ENCODE measurements at regions not wholly inside any gene's neighbourhood (a gene's known extent, or its start where the extent isn't known, plus 50 kb on each side); places are given as distances from the start of the nearest gene placed in this dataset.
A peak's percentile ranks its signal among the peaks of the same experiment; 100 is the strongest.

GRCh38 chr11:121721961-121722360 lies 269.2 kb upstream of the SORL1-AS1 start:
- no peaks in the 10 kb centered on the region; the same call in 1 of the 2 replicates for H3K27me3 ChIP-seq (ENCODE audit: control insufficient read depth, insufficient read depth, low read length)
- peak overlapping the region; percentile 48; the same call in 1 of the 2 replicates for H3K4me3 ChIP-seq (ENCODE audit: low read depth, low read length)
- no peaks in the 10 kb centered on the region for H3K36me3 ChIP-seq (ENCODE audit: control insufficient read depth, insufficient read depth, low read length)
- no peak for DNase-seq (ENCODE audit: low read depth)
- ChIA-PET CTCF (interaction anchor here (0.6 kb wide), 1 partner anchor 13 kb away, joined by 3 read pairs; no protein-coding TSS in a partner anchor), POLR2A (no interaction called here)
- no peak for TF ChIP-seq CTCF (IDR thresholded peaks at IDR 0.05; ENCODE audit: insufficient read depth, low read depth, low read length)

- CTCF ChIA-PET = no interaction called here
- POLR2A ChIA-PET = no interaction called here
- no peak for TF ChIP-seq CTCF (IDR thresholded peaks at IDR 0.05; ENCODE audit: insufficient read depth, low read depth, low read length)
Measured at GRCh38 chr11:121721448-121721847, 268.7 kb upstream of the SORL1-AS1 start.

GRCh38 chr11:121717296-121717695 lies 264.5 kb upstream of the SORL1-AS1 start:
- no peak for DNase-seq (ENCODE audit: low read depth)

More at GRCh38 chr11:121721448-121721847, 268.7 kb upstream of the SORL1-AS1 start:
- no peak overlapping the region for H3K4me3 ChIP-seq (ENCODE audit: low read depth, low read length)
- H3K27me3 ChIP-seq (ENCODE audit: control insufficient read depth, insufficient read depth, low read length) = no peaks in the 10 kb centered on the region; the same call in 1 of the 2 replicates
- DNase-seq (ENCODE audit: low read depth) = no peak
- no peaks in the 10 kb centered on the region for H3K36me3 ChIP-seq (ENCODE audit: control insufficient read depth, insufficient read depth, low read length)

GRCh38 chr11:121716060-121716459 lies 263.3 kb upstream of the SORL1-AS1 start:
- CTCF ChIA-PET = interaction anchor here (1.2 kb wide), 1 partner anchor 9 kb away, joined by 3 read pairs; no protein-coding TSS in a partner anchor
- no peak for DNase-seq (ENCODE audit: low read depth)

More at GRCh38 chr11:121717296-121717695, 264.5 kb upstream of the SORL1-AS1 start:
- Histone ChIP-seq H3K4me3 (ENCODE audit: low read depth, low read length) (no peak overlapping the region), H3K36me3 (ENCODE audit: control insufficient read depth, insufficient read depth, low read length) (no peaks in the 10 kb centered on the region), H3K27me3 (ENCODE audit: control insufficient read depth, insufficient read depth, low read length) (no peaks in the 10 kb centered on the region; the same call in 1 of the 2 replicates)
- ChIA-PET CTCF (interaction anchor here (0.6 to 1.2 kb wide), 2 partner anchors 30 to 38 kb away, joined by 3 read pairs; no protein-coding TSS in a partner anchor), POLR2A (no interaction called here)
- TF ChIP-seq CTCF (IDR thresholded peaks at IDR 0.05; ENCODE audit: insufficient read depth, low read depth, low read length) = no peak

GRCh38 chr11:121715405-121715804 lies 262.6 kb upstream of the SORL1-AS1 start:
- no peak for TF ChIP-seq CTCF (IDR thresholded peaks at IDR 0.05; ENCODE audit: insufficient read depth, low read depth, low read length)
- no peaks in the 10 kb centered on the region for H3K36me3 ChIP-seq (ENCODE audit: control insufficient read depth, insufficient read depth, low read length)
- no peak overlapping the region for H3K4me3 ChIP-seq (ENCODE audit: low read depth, low read length)
- no peak for DNase-seq (ENCODE audit: low read depth)
- ChIA-PET POLR2A (no interaction called here), CTCF (interaction anchor here (1.2 kb wide), 2 partner anchors 10 to 27 kb away, joined by 3 read pairs; no protein-coding TSS in a partner anchor)
- no peaks in the 10 kb centered on the region; the same call in 1 of the 2 replicates for H3K27me3 ChIP-seq (ENCODE audit: control insufficient read depth, insufficient read depth, low read length)

More at GRCh38 chr11:121716060-121716459, 263.3 kb upstream of the SORL1-AS1 start:
- Histone ChIP-seq H3K4me3 (ENCODE audit: low read depth, low read length) (no peak overlapping the region), H3K36me3 (ENCODE audit: control insufficient read depth, insufficient read depth, low read length) (no peaks in the 10 kb centered on the region), H3K27me3 (ENCODE audit: control insufficient read depth, insufficient read depth, low read length) (no peaks in the 10 kb centered on the region; the same call in 1 of the 2 replicates)
- POLR2A ChIA-PET = no interaction called here
- 0 out of 2 replicates have a peak, but pooled peaks have one; percentile 3 for TF ChIP-seq CTCF (IDR thresholded peaks at IDR 0.05; ENCODE audit: insufficient read depth, low read depth, low read length)
